GM18499 (cell line): ENCODE measurements at regions not wholly inside any gene's neighbourhood (a gene's known extent, or its start where the extent isn't known, plus 50 kb on each side); places are given as distances from the start of the nearest gene placed in this dataset.

ENCODE experiments used
- ATAC-seq: cut with Tn5 transposase; IDR thresholded peaks from one replicate; pipeline ENCODE4 v1.9.1; 2021; ENCODE audit warnings: moderate number of reproducible peaks; ENCODE audit not compliant: insufficient read depth, unreplicated experiment

DNA sequence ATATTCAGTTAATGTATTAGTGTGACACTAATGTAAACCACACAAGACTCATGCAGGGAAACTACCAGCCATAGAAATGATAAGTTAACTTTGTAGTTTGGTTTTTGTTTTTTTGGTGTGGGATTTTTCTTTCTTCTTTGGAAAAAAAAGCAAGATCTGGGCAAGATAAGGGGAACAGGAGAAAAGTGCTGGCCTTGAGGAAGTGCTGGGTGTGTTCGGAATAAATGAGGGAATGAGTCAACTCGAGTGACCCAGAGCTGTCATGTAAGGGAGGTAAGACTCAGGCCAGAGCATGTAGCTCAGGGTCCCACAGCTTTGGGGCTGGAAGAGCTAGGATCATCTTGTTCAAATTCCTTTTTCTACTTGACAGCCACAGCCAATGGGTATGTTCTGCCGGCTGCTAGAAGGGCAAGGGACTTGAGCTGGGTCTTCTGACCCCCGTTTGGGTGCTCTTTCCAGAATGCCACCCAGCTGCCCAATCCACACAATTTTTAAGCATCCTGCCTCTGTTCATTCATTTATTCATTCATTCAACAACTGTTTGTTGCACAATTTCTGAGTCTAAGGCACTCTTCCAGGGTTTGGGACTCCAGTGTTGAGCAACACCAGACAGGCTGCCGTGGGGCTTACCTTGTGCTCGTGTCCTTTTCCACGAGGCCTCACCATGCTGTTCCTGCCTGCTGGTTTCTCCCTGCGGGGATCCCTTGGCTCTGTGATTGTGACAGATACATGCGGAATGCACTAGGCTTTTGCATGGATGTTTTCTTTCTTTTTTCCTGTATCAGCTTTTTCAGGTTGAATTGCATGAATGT lies 54.5 kb downstream of the CLDN34 start:
- ATAC-seq: no peak

DNA sequence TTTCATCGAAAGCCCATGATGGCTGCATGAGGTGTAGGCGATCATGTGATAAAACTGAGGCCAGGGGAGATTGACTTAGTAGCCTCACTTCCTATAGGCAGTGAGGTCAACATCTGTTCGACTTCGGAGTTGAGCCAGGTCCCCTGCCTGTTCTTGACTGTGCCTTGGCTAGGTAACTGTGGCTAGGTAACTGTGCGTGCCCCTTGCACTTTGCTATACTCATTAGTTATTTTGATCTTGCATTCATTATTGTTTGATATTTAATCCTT lies 55.0 kb downstream of the CLDN34 start:
- ATAC-seq: no peak

DNA sequence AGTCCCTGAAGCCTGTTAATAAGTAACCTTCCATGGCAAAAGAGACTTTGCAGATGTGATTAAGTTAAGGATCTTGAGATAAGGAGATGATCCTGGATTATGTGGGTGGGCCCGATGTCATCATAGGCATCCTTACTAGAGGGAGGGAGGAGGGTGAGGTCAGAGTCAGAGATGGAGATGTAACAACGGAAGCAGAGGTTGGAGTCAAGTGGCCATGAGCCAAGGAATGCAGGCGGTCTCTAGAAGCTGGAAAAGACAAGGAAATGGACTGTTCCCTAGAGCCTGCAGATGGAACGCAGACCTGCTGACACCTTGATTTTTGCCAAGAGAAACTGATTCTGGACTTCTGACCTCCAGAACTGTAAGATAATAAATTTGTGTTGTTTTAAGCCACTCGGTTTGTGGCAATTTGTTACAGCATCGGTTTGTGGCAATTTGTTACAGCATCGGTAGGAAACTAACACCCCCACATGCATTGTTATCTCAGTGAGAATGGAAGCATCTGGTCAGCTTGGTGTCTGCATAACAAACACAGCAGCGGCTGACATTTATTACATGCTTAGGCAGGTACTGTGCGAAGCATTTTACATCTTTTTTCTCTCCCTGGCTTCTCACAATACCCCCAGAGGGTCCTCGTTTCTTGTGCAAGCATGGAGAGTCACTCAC lies 55.6 kb downstream of the CLDN34 start:
- ATAC-seq: no peak

DNA sequence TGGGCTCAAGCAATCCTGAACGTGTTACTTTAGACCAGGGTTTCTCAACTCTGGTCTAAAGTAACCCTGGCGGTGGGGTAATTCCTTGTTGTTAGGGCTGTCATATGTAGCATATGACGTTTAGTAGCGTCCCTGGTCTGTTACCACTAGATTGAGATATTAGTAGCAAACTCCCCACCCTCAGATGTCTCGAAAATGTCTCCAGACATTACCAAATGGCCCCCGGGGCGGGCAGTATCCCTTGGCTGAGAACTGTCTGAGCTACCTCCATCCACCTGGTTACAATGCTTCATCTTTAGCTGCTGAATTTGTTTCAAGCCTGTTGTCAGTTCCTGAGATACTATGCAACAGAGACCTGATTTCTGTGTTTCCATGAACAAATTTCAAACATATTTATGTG lies 56.7 kb downstream of the CLDN34 start:
- no peak for ATAC-seq

DNA sequence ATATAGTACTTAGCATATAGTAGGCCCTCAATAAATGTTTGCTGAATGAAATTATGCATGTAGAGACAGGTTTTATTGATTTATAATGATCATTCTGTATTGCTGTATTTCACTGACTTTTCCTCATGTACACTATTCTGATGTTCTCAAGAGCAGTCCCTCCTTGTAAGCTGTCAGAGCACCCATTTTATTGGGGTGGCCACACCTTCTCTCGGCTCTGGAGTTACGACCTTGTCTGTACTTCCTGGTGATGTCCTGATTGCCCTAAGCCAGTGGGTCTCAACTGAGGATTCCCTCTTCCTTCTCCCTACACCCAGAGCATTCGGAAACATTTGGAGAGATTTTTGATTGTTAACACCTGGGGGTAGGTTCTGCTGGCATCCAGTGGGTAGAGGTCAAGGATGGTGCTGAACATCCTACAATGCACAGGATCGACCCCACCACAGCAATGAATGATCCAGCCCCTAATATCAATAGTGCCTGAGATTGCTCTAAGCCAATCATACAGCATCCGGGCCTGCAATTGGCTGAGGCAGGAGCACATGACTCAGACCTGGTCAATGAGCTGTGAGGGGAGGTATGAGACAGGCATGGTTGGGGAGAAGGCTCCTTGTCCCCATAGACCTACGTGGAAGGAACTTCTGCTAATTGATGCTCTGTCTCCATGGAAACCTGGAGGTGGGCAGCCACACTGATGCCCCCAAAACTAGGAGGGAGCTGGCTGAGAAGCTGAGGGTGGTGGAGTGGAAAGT lies 58.8 kb downstream of the CLDN34 start:
- no peak for ATAC-seq

DNA sequence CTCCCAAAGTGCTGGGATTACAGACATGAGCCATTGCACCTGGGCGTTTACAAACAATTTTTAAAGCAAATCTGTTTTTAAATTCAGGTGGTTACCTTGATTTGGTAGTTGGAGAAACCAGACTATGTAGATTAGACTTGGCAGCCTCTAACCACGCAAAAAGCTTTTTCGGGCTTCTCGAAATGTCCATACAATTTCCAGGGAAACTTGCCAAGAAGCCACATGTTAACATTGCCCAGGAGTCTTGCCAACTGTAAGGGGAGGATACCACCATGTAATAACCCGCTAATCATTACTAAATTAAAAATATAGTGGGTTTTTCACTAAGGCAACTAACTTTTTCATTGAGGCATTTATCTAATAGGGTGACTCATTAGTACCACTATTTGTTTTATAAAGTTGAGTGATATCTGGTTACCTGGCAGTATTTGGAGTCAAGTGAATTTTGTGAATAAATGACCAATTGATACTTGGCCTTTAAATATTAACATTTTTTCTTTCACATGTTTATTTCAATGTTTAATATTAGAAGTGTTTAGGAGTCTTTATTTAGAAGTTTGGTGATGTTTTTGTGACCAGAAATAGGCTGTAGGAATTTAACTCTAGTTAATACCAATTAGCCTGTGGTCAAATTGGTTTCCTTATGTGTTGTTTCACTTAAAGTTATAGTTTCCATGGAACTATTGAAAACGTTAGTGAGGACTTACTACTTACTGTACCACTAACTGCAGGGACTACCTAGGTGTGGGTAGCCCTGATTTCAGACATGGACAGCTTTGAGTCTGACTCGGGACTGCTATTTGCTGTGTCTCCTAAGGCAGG lies 61.3 kb downstream of the CLDN34 start:
- no peak for ATAC-seq

DNA sequence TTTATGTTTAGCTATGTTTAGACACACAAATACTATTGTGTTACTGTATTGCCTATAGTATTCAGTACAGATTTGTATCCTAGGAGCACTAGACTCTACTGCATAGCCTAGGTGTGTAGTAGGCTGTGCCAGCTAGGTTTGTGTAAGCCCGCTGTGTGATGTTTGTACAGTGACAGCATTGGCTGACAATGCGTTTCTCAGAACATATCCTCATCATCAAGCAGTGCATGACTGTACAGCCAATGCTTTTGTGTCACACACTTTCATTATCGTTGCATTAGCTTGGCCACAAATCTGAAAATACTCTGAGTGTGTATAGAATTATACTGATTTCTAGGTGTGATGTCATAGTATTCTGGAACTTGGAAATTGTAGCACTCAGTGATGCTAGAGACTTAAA lies 63.4 kb downstream of the CLDN34 start:
- no peak for ATAC-seq

DNA sequence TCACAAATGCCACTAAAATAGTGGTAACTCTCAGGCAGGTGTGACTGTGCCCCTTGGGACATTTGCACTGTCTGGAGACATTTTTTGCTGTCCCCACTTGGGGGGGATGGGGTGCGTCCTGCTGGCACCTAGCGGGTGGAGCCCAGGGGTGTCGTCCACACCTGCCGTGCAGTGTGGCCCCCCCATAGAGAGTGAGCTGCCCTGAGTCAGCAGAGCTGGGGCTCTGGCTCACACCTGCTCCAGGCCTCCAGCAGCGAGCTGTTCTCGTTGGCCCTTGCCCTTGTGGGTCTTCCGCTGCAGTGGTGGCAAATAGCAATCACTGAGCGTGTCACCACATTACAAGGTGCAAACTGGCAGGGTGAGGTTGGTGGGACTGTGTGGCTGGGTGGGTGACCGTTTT lies 64.6 kb downstream of the CLDN34 start:
- no peak for ATAC-seq

DNA sequence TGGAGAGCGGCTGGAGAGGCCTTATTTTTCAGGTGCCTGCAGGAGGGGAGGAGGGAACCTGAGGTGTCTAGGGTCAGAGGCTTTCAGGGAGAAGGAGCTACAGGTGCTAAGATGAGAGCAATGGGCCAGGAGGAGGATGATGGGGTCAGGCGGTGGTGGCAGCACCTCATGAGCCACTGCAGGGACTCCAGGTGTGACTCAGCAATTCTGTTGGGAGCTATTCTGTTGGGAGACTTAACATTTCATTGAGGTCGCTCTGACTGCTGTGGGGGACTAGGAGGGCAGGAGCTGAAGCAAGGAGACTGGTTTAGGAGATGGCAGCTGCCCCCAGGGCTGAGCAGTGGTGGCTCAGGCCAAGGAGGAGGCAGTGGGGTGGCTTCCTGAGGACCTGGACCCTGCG lies 65.0 kb downstream of the CLDN34 start:
- ATAC-seq: no peak

DNA sequence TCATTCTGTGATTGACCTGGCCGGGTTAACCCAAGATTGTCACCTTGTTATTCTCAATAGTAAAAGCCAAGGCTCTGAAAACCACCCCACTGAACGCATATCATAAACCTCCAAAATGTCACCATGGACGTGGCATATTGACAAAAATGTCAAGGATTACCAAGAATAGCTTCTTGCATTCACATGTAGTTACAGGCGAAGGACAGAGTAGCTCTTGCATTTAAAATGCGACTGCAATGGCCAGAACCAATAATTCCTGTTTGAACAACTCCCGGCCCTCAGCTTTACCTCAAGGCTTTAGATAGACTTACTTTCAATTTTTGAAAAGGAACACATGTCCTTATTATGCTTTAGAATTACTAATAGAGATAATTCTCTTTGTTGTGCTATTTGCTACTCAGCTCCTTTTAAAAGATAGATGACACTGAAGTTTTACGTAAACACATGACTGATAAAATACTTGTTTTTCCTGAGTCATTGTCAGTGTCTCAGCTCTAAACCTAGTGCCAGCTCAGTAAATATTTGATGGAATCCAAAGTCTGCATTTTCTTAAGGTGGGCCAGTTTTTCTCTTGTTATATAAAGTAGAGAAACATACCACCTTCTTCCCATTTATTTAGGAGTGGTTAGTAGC lies 66.3 kb downstream of the CLDN34 start:
- ATAC-seq: no peak

DNA sequence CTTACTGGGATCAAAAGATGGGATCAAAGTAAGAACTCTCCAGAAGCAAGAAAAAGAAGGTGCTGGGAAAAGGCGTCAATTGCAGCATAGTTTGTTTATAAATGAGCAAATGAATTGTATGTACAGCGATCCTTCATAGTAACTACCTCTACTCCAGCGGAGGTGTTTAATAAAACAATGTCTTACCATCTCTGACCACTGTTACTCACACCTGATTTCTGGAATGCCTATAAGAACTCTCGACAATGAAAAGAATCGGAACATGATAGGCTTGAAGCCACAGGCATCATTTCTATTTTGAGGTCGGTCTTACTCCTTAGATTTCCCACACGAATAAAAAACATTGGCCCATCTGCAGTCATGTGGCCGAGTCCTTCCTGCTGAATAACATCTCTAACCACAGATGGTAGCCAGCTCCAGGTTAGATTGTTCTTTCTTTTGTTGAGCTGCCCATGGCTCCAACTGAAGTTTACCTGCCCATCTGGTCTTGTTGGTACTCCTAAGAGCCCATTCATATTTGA lies 67.6 kb downstream of the CLDN34 start:
- no peak for ATAC-seq

DNA sequence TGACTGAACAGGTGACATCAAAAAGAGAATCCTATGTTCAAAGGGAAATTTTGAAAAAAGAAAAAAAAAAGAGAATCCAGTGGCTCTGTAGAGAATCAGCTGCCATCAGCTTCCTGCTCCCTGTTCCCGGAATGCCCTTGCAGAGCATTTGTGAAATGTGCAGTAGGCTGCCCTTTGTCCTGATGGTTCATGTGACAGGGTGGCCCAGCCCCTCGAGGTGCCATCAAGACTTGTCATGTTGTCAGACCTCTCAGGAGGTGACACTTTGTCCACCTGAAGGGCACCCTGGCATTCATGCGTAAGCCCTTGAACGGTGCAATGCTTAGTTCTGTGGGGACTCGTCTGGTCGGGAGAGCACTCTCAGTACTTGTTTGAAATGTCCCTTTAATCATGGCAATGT lies 71.4 kb downstream of the CLDN34 start:
- ATAC-seq: no peak

DNA sequence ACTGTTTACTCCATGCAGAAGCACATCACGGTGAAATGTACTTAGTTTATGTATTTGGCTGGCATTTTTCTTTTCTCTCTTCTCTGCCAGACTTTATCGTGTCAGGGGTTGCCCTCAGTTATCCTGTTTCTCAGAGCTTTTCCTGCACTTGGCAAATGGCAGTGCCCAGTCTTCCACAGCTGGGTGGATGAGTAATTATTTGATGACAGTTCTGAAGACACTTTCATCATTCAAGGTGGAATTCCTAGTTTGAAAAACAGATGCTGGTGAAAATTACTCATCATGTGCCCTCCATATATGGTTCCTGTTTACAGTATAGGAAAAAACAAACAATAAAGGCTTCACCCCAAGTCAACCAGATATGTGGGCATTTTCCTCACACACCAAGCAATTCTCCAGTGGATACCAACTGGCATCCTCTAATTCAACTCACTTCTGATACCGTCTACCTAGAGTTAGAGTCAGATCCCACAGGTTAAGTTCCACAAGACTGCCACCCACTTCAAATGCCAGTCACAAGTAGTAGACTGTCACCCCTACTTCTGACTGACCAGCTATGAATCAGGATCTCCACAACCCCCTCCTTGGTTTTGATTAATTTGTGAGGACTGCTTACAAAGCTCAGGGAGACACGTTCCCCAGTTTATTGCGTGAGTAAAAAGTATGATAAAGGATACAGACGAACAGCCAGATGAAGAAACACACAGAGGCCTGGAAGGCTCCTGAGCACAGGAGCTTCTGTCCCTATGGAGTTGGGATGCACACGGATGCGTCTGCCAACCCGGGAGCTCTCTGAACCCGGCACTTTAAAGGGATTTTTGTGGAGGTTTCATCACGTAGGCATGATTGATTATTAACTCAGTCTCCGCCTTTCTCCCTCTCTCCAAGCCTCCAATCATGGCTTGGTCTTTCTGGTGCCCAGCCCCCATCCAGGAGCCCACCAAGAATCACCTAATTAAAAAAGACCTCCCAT lies 72.9 kb downstream of the CLDN34 start:
- no peak for ATAC-seq

DNA sequence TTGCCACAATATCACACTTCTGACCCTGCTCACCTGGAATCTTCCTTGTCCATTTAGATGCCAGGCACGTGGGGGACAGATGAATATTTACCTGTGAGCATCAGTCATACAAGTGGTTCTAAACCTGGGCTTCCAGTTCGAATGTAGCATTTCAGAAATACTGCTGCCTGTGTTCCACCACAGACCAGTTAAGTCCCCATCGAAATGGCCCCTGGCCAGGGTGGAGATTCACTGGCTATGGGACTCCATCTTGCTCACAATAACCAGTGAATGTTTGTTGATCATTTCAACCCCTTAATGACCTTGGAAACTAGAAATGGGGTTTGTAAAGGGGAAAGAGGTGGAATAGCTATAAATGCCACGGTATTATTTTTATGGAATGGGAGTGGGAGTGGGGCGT lies 73.8 kb downstream of the CLDN34 start:
- ATAC-seq: no peak

DNA sequence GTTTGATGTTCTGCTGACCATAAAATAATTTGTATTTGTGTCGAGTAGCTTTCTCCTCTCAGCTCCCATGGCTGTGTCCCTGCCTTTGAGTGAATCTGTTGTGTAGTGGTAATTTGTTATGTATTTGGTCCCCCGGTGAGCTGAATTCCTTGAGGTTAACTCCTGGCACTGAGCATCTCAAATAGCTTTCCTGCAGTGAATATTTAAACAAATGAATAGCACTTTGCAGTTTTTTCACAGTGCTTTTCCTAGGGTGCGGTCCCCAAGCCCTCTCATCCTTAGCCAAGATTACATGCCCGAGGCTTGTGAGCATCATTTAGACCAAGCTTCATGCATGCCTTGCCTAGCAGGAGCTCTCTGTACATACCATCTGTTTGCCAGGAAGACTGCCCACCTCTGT lies 74.2 kb downstream of the CLDN34 start:
- no peak for ATAC-seq

DNA sequence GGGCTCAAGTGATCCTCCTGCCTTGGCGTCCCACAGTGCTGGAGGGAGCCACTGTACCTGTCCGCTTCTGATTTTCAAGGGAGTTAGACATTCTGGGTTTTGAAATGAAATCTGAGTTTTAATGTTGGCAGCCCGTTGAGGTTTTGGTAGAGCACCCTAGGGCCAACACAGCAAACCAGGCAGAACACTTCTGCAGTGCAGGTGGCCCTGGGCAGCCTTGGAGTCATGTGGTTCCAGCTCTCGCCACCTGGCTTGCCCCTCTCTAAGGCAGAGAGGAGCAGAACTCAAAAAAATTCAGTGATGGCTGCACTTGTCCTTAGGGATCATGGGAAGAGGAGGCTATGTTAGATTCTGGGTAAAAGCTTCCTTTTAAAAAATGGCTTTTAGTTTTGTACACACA lies 74.9 kb downstream of the CLDN34 start:
- ATAC-seq: no peak

DNA sequence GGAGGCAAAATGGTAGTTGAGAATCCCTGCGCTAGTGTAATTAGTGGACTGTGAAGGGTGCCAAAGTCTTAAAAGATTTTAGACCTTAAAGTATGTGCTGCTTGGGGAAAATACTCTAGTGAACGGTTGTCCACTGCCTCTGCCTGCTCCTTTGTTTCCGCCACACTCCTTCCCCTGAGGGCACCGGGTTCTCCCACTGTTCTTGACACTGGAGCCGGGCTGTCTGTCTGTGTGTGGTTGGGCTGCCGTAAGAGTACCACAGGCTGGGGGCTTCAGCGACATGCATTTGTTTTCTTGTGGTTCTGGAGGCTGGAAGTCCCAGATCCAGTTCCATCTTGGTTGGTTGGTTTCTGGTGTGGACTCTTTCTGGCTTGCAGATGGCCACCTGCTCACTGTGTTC lies 76.2 kb downstream of the CLDN34 start:
- ATAC-seq: no peak

DNA sequence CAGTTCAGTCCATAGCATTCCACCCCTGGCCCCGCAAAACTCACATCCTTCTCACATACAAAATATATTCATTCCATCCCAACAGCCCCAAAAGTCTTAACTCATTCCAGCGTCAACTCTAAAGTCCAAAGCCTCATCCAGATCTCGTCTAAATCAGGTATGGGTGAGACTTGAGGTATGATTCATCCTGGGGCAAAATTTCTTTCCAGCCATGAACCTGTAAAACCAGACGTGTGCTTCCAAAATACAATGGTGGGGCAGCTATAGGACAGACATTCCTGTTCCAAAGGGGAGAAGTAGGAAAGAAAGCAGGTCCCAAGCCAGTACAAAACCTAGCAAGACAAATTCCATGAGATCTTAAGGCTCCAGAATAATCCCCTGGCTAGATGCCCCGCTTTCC lies 76.9 kb downstream of the CLDN34 start:
- no peak for ATAC-seq
